Fibroblast of the conjunctiva (primary cell): ENCODE measurements at regions not wholly inside any gene's neighbourhood (a gene's known extent, or its start where the extent isn't known, plus 50 kb on each side); places are given as distances from the start of the nearest gene placed in this dataset.

ENCODE experiments used
- DNase-seq: peaks from one replicate; pipeline ENCODE4 v3.0.0-alpha.2; 2010; ENCODE audit warnings: low read depth

DNA sequence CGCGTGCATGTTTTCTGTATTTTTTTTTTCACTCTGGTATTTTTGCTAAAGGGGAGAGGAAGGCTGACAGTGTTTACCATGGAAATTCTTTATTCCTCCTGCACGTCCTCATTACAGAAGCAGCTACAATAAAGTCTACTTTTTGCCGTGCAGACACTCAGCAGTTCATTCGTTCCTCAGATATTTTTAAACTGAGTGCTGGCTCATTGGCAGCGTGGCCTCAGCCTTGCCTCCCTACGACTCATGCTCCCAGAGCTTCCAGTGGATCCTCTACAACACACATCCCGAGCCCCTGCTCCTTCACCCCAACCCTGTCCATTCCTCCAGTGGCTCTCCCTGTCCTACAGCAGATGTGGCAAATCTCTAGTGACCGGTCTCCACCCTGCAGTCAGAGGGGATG, 239.2 kb upstream of the ZMIZ1 start:
- DNase-seq, result no peak

DNA sequence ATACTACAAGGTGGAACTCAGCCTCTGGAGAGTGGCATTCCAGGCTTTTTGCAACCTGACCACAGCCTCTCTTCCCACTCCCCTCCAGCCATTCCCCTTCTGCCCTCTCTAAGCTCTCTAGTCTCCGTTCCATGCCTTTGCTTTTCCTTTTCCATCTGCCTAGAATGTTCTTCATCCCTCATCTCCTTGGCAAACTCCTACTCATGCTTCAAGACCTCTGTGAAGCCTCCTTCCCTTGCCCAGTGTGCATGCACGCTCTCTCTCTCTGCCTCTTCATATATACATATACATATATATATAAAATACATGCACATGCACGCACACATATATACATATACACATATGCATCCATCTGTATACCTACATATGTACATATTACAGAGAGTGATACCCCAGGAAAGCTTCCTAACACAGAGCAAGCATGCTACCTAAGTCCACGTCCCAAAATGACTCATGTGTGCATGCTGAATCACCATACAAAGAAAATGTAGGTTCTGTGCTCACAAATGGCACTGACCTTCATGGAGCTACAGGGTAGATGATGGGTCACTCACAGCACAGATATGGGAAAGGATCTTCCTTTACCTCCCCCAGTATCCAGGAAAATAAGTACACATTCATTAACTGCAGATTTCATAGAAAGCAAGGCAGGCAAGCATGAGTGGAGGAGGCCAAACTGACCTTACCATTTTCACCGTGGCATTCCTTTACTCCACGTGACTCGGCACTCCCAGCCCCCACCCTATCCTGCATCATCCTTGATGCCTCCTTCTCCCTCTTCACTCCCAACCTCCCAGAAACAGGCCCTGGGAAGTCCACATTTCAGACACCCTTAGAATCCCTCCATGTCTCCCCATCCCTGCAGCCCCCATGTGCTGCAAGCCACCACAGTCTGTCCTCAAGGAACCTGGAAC, 238.4 kb upstream of the ZMIZ1 start:
- no peak for DNase-seq

DNA sequence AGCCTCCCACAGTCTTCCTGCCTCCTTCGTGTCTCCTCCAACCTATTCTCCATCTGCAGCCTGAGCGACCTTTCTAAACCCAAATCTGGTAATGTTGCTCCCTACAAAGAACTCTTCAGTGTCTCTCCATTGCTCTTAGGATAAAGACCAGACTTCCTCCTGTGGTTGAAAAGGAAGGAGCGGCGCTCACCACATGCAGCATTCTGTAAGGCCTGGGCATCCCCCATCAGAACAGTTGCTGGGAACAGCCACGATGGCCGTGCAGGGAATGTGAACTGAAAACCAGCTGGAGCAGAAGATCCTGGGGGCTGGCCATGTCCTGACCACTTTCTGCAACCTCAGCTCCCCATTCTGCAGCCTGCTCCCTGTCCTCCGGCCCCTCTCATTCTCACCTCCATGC, 237.8 kb upstream of the ZMIZ1 start:
- DNase-seq, result no peak

DNA sequence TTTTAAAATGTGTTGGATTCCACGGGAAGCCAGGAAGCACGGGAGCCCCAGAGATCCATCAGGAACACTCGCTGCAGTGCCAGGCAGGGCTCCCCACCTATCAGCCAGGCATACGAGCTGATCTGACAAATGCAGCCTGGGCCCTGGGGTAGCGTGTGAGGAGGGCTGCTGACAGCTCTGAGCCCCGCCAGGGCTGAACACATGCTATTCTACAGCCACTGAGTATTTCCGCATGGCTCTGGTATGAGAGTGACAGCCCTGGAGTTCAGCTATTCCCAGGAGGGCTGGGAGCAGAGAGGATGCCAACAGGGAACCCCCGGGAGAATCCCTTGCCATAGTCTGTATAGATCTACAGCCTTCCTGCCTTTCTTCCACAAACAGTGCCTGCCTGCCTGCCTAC, 237.3 kb upstream of the ZMIZ1 start:
- no peak for DNase-seq

DNA sequence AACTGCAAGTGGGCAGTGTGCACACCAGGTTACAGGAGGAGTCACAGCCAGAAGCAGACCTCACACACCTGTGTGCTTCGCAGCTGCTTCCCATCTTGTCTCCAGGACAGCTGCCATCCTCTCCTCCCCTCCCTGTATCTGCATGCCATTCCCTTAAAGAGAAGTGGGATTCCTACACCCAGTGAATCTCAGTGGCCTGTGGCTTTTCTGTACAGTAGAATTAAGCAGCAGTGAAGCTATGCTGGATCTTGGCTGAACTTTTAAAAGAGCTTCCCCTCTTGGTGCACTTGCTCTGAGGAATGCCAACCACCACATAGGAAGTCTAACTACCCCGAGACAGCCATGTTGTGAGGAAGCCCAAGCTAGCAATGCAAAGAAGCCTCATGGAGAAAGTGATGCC, 236.5 kb upstream of the ZMIZ1 start:
- no peak for DNase-seq

DNA sequence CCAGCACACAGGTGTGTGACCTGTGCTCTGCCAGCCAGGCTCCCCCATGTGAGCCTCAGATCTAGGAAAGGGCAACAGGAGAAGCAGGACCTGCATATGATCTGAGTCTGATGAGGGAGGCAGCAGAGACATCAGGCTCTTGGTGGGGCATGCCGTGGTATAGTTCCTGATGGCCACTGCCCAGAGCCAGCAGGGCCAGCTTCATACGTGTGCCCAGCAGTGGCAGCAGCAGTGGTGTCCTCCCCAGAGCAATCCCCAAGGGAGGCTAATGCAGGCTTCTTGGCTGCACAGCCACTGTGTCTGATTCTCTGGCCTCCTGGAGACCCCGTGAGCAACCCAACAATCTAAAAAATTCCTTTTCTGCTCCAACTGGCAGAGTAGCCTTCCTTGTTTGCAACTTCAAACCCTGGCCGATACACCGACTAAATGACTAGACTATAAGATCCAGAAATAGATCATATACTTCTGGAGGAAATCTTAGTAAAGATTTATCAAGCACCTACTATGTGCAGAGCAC, 230.6 kb upstream of the ZMIZ1 start:
- DNase-seq, result no peak

DNA sequence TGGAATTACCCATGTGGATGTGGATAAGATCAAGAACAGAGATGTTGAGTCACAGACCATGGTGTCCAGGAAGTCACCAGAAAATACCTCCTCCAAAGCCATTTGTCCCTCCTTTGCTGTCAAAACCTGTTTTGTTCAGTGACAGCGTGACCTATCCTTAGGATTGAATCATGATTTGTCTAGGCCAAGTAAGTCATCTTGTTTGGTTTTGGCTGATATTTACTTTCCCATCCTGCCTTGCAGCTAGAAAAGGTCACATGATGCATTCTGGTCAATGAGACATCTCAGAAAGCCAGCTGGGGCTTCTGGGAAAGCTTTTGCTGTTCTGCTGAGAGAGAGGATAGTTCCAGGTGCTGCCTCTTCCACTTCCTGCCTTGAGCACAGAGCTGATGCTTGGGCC, 225.3 kb upstream of the ZMIZ1 start:
- no peak for DNase-seq

DNA sequence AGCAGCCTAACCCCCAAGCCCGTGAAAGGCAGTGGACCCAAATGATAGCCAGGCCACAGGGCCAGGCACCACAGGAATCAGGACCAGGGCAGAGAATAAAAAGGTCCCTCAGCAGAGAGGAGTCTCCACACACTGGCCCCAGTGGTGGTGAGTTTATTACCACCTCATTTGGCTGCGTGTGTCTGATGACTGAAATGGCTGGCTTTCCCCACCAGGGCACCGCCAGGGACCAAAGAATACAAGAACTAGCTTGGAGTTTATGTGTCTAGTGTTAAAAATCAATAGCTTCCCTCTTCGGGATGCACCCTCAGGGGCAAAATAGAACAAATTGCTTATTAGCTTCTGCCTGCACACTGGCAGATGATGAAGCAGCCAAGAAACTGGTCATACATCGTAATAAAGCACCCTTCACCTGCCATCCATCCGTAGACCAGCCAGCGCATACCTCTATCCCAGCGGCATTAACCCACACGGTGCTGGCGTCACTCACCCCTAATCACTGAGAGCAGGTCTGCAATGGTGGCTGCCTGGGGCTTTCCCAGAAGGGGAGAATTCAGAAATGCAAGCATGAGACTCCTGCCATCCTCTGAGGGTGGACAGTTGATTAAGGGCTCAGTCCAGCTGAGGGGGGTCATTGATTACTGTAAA, 223.7 kb upstream of the ZMIZ1 start:
- no peak for DNase-seq

DNA sequence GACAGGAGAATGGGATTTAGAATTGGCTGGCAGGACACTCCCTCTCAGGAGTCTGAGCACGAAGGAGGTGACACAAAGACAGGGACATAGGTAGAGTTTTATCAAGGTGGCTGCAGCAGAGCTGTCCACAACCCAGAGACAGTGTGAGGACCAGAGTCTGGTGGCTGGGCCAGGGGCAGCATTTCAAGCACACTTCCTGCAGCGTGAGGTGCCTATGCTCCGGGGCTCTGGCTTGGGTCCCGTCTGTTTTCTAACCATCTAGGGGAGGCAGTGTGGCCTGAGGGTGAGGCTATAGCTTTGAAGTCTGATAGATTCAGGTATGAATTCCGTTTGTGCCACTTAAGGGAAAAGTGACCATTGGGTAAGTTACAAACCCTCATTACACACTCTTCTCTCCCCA, 222.7 kb upstream of the ZMIZ1 start:
- no peak for DNase-seq

DNA sequence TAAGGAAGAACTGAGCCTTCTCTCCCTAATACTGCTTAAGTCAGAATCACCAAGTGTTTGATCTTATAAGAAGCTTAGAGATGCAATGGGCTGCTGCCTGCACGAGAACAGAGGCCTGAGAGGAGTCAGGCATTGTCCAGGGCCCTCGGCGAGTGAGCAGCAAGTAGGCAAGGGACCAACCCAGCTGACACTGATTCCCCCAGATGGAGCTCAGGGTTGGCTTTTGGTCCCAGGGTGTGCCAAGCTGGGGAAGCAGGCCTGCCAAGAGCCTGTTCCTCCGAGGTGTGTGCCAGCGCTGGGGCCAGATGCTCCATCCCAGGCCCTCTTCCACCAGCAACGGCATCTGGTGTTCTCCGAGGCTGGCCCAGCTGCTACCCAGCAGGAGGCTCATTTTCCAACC, 222.0 kb upstream of the ZMIZ1 start:
- no peak for DNase-seq

DNA sequence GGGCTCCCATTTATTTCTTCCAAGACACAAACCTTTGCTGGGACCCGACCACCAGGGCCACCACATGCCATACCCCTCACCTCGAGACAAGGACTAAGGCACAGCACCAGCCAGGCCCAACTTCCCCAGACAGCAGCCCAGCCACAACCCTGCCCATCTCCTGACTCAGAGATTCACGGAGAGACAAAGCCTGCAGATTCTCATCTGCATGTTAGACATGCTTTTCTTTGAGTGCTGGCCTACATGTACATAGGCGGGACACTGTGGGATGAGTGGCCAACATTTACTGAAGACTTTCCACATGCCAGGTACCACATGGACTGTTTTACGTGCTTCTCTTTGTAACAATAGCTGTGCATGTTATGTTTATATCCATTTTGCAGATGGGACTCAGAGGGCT, 221.3 kb upstream of the ZMIZ1 start:
- DNase-seq, result no peak

DNA sequence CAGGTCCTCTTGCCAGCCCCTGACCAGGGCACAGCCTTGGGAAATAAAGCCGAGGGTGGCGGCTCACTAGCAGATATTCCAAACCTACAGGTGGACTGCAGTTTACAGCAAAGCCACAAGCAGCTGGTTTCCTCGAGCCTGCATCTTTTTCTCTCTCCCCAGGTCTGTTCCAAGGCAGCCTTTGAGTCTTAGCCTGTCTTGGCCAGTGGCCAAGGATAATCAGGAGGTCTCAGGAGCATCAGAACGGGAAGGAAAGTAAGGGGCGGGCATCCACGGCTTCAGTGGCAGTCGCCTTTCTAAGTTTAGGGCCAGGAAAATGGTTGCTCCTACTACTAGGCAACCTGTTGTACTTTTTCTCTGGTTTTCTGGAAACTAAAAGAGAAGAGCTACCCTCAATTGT, 219.7 kb upstream of the ZMIZ1 start:
- no peak for DNase-seq

DNA sequence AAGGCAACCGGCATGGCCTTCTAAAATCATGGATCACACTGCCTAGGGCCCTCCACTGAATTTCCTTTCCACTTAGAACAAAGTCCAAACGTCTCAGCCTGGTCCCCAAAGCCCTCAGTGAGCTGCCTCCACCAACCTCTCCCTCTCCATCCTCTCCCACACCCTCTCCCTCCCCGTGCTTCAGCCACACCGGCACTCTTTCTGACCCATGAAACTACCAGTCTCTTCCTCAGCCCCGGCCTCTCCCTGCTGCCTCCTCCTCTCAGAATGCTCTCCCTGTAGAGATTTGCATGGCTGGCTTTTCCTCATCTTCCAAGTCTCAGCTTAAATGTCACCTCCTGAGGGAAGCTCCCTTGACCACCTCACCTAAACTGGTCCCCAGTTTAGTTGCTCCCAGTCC, 219.0 kb upstream of the ZMIZ1 start:
- DNase-seq, result no peak

DNA sequence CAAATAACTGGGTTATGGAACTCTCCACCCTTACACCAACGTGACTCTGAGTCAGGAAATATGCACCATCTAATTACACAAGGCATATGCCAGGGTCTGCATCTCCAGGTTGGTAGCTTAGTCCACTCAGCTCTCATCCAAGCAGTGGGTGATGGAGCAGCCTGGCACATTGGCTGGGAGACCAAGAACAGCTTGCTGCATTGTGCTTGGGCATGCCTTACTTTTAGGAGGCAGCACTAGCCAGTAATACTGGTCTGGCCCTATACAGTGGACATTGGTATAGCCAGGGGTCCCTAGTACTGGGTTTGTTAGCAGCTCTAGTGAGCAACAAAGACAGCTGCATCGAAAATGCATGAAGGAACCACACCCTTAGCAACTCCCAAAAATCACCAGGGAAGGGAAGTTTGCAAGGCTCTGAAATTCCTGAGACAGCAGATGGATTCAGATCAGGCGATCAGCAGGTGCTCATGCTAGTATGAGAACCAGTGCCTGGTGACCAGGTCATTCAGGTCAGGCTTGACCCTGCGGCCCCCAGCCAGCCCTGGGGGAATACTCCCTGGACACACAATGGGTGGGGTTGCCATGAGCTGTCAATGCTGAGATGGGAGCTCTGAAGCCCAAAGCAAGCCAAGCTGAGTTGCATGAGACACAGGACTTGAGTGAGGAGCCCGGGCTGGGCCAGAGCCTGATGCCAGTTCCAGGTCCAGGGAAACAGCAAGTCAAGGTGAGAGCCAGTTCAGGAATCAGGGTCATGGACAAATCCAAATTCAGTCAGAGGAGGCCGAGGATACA, 217.9 kb upstream of the ZMIZ1 start:
- DNase-seq, result no peak

DNA sequence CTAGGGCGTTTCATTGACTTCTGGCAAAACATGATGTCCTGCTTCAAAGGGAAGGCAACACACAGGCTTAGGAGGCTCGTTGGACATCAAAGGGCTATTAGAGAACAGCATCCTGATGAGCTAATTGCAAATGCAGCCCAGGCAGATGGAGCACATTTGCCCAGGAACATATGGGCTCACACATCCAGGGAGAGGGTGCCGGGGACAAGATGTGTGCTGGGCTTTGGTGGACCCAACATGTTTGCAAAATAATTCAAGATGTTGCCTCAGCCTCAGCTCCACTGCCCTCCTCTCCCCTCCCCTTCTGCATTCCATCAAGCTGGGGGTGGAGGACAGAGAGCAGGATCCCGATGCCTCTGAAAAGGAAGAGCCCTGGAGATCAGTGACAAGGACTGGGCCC, 217.1 kb upstream of the ZMIZ1 start:
- peak; percentile 41 for DNase-seq

DNA sequence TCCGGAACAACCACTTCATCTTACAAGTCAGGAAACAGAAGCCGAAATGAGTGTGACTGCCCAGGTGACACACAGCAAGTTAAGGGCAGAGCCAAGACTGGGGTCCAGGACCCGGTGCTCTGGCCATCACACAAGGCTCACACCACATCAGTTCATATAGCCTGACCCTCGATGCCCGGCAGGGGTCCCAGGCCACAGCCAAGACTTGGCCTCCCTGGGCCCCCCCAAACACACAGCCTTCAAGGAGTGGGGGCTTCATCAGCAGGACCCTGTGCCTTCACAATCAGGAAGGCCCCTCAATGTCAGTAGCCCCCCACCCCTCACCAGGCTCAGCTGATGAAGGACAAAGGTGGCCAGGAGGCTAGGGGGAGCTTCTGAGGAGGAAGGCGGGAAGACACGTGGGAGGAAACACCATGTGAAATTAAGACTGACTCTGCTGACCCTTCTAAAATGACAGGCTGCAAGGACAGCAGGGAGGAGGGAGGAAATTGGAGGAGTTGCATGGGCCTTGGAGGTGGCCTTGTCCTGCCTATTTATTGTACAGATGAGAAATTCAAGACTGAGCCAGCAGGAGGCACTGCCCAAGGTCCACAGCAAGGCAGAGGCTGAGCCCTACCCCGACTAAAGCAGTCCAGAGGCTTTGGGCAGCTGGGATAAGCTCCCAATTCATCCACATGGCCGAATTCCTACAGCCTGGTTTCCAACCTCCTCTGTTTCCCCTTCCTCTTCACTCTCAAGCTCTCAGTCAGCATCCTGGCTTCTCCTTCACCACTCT, 216.1 kb upstream of the ZMIZ1 start:
- no peak for DNase-seq

DNA sequence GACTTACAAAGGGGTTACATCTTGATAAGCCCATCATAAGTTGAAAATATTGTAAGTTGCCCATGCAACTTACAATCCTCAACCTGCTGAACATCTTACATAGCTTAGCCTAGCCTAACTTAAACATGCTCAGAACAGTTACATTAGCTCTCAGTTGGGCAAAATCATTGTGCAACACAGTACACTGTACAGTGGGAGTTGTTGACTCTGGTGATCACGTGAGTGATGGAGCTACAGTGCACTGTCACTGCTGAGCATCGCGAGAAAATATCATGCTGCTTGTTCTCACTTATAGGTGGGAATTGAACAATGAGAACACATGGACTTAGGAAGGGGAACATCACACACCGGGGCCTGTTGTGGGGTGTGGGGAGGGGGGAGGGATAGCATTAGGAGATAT, 214.9 kb upstream of the ZMIZ1 start:
- no peak for DNase-seq

DNA sequence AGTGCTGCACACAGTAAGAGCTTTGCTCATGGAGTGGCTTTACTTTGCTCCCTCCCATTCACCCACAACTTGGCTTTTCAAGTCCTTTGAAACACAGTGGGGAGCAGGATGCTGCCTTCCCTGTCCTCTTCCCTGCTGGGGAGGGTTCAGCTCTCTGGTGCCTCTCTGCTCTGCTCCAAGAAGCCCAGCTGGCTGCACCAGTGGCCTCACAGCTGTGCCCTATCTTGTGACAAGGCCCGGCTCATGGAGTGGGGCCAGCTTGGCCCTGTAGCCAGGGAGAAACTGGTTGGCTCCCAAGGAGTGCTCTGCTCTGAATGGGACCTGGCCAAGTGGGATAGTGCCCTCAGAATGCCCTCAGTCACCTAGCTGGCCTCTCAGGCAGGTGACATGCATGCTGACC, 212.3 kb upstream of the ZMIZ1 start:
- DNase-seq, result no peak

DNA sequence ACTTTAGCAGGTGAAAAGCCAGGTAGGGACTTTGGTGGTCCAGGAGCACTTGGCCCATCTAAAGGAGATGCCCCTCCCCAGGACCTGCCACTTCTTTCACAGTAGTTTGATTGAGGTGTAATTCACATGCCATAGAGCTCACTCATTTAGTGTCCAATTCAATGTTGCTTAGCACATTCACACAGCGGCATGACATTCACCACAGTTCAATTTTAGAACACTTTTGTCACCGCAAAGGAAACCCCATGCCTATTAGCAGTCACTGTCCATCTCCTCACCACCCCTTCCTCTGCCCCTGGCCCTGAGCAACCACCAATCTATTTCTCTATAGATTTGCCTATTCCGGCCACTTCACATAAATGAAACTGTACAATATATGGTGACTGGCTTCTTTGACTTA, 211.6 kb upstream of the ZMIZ1 start:
- DNase-seq, result no peak

DNA sequence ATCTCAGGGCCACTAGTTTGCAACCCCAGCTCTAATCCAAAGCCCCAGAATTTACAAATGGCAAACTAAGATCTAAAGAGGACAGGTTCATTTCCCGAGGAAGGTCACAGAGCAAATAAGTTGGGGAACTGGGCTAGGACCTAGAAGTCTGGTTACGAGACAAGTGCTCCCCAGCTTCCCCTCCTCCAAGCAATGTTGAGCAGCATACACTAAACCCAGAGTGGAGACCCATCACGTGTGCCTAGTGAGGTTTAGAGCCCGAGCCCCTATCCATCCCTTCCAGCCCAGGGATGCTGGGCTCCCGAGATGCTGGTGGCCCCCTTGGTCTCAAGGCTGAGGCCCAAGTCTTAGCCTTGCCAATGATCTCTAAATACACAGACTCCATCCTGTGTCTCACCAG, 209.5 kb upstream of the ZMIZ1 start:
- DNase-seq, result no peak

DNA sequence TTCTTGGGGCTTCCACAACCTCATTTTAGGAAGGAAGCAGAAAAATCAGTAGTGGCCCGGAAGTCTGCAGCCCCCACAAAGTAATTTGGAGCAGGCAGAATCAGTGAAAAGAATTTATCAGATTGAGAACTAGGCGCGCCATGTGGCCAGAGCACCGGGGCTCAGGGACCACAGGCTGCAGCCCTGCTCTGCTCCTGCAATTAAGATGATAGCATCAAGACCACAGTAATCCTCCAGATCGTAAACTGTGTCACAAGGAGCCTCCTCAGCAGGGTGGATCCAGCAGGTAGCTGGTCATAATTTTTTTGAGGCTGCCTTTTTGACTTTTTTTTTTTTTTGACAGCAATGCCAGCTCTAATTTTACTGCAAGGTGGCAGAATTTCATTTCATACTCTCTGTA, 209.0 kb upstream of the ZMIZ1 start:
- no peak for DNase-seq
